ENCODE measurements at regions not wholly inside any gene's neighbourhood (a gene's known extent, or its start where the extent isn't known, plus 50 kb on each side); places are given as distances from the start of the nearest gene placed in this dataset.

GRCh38 chr22:49308300-49308699, 519.4 kb downstream of the BRD1 start:
- ChIA-PET CTCF (interaction anchor here (0.7 to 1.6 kb wide), 2 partner anchors 107 to 262 kb away, joined by 3 to 4 read pairs; no protein-coding TSS in a partner anchor), POLR2A (no interaction called here)
- H3K4me3 ChIP-seq (ENCODE audit: low read depth in 2 of 2, low read length in 2 of 2) = no peak overlapping the region
- H3K36me3 ChIP-seq (ENCODE audit: control insufficient read depth, insufficient read depth, low read length) = no peaks in the 10 kb centered on the region
- no peaks in the 10 kb centered on the region for H3K9me3 ChIP-seq (ENCODE audit: control insufficient read depth, insufficient read depth, low read depth, low read length)
- H3K27me3 ChIP-seq (ENCODE audit: control insufficient read depth, insufficient read depth, low read length) = peaks cover 2% of the 10 kb centered on the region
- TF ChIP-seq CTCF (IDR thresholded peaks at IDR 0.05) (no peak), SIN3A (IDR thresholded peaks at IDR 0.05; ENCODE audit: borderline replicate concordance, insufficient read depth, low read depth, low read length) (no peak), POLR2AphosphoS5 (IDR thresholded peaks at IDR 0.05; ENCODE audit: low read depth, low read length) (no peak), TCF7L2 (IDR thresholded peaks at IDR 0.05; ENCODE audit: low read depth, low read length) (no peak)
- TF ChIP-seq, protein P1, sequence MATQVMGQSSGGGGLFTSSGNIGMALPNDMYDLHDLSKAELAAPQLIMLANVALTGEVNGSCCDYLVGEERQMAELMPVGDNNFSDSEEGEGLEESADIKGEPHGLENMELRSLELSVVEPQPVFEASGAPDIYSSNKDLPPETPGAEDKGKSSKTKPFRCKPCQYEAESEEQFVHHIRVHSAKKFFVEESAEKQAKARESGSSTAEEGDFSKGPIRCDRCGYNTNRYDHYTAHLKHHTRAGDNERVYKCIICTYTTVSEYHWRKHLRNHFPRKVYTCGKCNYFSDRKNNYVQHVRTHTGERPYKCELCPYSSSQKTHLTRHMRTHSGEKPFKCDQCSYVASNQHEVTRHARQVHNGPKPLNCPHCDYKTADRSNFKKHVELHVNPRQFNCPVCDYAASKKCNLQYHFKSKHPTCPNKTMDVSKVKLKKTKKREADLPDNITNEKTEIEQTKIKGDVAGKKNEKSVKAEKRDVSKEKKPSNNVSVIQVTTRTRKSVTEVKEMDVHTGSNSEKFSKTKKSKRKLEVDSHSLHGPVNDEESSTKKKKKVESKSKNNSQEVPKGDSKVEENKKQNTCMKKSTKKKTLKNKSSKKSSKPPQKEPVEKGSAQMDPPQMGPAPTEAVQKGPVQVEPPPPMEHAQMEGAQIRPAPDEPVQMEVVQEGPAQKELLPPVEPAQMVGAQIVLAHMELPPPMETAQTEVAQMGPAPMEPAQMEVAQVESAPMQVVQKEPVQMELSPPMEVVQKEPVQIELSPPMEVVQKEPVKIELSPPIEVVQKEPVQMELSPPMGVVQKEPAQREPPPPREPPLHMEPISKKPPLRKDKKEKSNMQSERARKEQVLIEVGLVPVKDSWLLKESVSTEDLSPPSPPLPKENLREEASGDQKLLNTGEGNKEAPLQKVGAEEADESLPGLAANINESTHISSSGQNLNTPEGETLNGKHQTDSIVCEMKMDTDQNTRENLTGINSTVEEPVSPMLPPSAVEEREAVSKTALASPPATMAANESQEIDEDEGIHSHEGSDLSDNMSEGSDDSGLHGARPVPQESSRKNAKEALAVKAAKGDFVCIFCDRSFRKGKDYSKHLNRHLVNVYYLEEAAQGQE (IDR thresholded peaks at IDR 0.05; ENCODE audit: insufficient read depth in 1 of 2, low read depth in 2 of 2, low read length in 1 of 2) = no peak
- in situ Hi-C loops (cut with HindIII; ENCODE audit: low pct_unique_long_range_greater_than_20kb, low sequenced_read_pairs) (no loop called here), intact Hi-C loops (cut with micrococcal nuclease; ENCODE audit: unreplicated experiment) (no loop called here)
- ATAC-seq = no peak
- no peaks in the 10 kb centered on the region for H3K4me1 ChIP-seq (ENCODE audit: control insufficient read depth, insufficient read depth, low read length)
- BruUV-seq (replicated peaks) = no TSS peak
- no peak overlapping the region for H3K27ac ChIP-seq (ENCODE audit: low read length)
- DNase-seq (ENCODE audit: low read depth, low spot score) = no peak

DNA sequence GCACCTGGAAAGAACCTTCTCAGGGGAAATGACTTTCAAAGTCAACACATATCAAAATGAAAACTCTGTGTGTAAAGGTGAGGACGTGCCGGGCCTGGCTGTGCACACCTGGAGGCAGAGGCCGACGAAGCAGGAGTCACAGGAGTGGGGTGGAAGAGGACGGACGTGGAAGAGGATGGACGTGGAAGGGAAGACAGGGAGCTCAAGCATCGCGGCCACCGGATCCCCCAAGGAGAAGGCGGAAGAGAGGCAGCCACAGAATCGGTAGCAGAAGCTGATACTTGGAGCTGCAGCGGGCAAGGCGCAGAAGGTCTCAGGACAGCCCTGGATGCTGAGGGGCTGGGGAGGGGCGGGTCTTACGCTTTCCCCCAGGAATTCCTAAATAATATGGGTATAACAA, 519.8 kb downstream of the BRD1 start:
- H3K27ac ChIP-seq (ENCODE audit: low read length) = no peak overlapping the region
- H3K27me3 ChIP-seq (ENCODE audit: control insufficient read depth, insufficient read depth, low read length) = no peaks in the 10 kb centered on the region; the same call in none of the 2 replicates
- DNase-seq (ENCODE audit: low read depth, low spot score) (no peak), ATAC-seq (no peak)
- intact Hi-C loops (cut with micrococcal nuclease; ENCODE audit: unreplicated experiment) (no loop called here), in situ Hi-C loops (cut with HindIII; ENCODE audit: low pct_unique_long_range_greater_than_20kb, low sequenced_read_pairs) (no loop called here)
- no peak overlapping the region for H3K4me3 ChIP-seq (ENCODE audit: low read depth in 2 of 2, low read length in 2 of 2)
- TF ChIP-seq POLR2AphosphoS5 (IDR thresholded peaks at IDR 0.05; ENCODE audit: low read depth, low read length) = no peak
- no peak for TF ChIP-seq SIN3A (IDR thresholded peaks at IDR 0.05; ENCODE audit: borderline replicate concordance, insufficient read depth, low read depth, low read length)
- no peak for TF ChIP-seq CTCF (IDR thresholded peaks at IDR 0.05)
- no peak for TF ChIP-seq TCF7L2 (IDR thresholded peaks at IDR 0.05; ENCODE audit: low read depth, low read length)
- TF ChIP-seq, protein P1 (IDR thresholded peaks at IDR 0.05; ENCODE audit: insufficient read depth in 1 of 2, low read depth in 2 of 2, low read length in 1 of 2) = no peak
- ChIA-PET CTCF (interaction anchor here (0.7 kb wide), 1 partner anchor 108 kb away, joined by 3 read pairs; no protein-coding TSS in a partner anchor), POLR2A (no interaction called here)
- no peaks in the 10 kb centered on the region for H3K9me3 ChIP-seq (ENCODE audit: control insufficient read depth, insufficient read depth, low read depth, low read length)
- no TSS peak for BruUV-seq (replicated peaks)
- no peaks in the 10 kb centered on the region for H3K4me1 ChIP-seq (ENCODE audit: control insufficient read depth, insufficient read depth, low read length)
- H3K36me3 ChIP-seq (ENCODE audit: control insufficient read depth, insufficient read depth, low read length) = no peaks in the 10 kb centered on the region

Measured in Panc1 (cell line).